ENCODE measurements at regions not wholly inside any gene's neighbourhood (a gene's known extent, or its start where the extent isn't known, plus 50 kb on each side); places are given as distances from the start of the nearest gene placed in this dataset.

DNA sequence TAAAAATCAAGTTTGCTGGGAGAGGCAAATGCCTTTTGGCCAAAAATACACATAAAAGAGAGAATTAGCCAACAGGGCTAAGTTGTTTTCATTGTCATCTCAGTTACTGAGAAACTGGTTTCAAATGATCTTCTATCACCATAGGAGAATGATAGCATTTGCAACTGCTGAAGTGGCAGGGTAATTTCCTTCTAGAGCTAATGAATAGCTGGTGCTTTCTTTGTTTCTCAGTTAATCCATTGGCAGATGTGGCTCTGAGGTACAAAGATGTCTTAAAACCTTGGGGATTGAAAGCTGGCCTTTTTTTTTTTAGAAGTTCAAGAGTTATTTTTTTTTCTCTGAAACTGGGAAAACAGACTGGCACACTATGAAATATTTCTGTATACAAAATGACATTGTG is 332.7 kb upstream of the KLF12 start:
- Histone ChIP-seq H3K4me2 (ENCODE audit: low read depth, low read length) (no peak overlapping the region), H2AFZ (ENCODE audit: low read length) (no peak overlapping the region), H3K27ac (ENCODE audit: low read length) (no peak overlapping the region), H3K36me3 (replicated peaks; ENCODE audit: insufficient read depth, low read length) (no peaks in the 10 kb centered on the region), H3K9me3 (replicated peaks; ENCODE audit: insufficient read depth, low read length) (no peaks in the 10 kb centered on the region), H3K79me2 (ENCODE audit: low read length) (no peaks in the 10 kb centered on the region), H3K9me2 (replicated peaks; ENCODE audit: insufficient read depth, low read length) (no peaks in the 10 kb centered on the region), H4K20me1 (ENCODE audit: insufficient read depth, low read length) (no peaks in the 10 kb centered on the region), H3K9ac (ENCODE audit: low read length) (no peak overlapping the region), H3F3A (ENCODE audit: insufficient read depth, low read length) (no peaks in the 10 kb centered on the region), H3K4me3 (ENCODE audit: low read length) (no peak overlapping the region), H3K4me1 (ENCODE audit: low read length) (no peaks in the 10 kb centered on the region), H3K27me3 (replicated peaks; ENCODE audit: insufficient read depth, low read length) (no peaks in the 10 kb centered on the region)
- no peak for DNase-seq
- TF ChIP-seq EZH2phosphoT487 (IDR thresholded peaks at IDR 0.05; ENCODE audit: low read length) (no peak), EZH2 (optimal IDR thresholded peaks at IDR 0.05; ENCODE audit: low read depth, low read length) (no peak)
- TF ChIP-seq, protein P1, sequence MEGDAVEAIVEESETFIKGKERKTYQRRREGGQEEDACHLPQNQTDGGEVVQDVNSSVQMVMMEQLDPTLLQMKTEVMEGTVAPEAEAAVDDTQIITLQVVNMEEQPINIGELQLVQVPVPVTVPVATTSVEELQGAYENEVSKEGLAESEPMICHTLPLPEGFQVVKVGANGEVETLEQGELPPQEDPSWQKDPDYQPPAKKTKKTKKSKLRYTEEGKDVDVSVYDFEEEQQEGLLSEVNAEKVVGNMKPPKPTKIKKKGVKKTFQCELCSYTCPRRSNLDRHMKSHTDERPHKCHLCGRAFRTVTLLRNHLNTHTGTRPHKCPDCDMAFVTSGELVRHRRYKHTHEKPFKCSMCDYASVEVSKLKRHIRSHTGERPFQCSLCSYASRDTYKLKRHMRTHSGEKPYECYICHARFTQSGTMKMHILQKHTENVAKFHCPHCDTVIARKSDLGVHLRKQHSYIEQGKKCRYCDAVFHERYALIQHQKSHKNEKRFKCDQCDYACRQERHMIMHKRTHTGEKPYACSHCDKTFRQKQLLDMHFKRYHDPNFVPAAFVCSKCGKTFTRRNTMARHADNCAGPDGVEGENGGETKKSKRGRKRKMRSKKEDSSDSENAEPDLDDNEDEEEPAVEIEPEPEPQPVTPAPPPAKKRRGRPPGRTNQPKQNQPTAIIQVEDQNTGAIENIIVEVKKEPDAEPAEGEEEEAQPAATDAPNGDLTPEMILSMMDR (IDR thresholded peaks at IDR 0.05; ENCODE audit: low read length), result no peak

DNA sequence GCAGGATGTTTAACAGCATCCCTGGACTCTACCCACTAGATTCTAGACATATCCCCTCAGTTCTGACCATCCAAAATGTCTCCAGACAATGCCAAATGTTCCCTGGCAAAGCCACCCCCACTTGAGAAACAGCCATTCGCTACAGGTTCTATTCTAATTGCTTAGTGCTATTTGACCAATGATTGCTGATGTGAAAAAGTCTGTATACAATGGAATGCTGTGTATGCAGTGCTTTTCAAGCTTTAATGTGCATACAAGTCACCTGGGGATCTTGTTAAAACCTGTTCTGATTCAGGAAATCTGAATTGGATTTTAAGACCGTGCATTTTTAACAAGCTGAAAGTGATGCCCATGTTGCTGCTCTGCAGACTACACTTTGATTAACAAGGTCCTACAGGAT is 331.8 kb upstream of the KLF12 start:
- TF ChIP-seq EZH2 (optimal IDR thresholded peaks at IDR 0.05; ENCODE audit: low read depth, low read length), result no peak
- TF ChIP-seq EZH2phosphoT487 (IDR thresholded peaks at IDR 0.05; ENCODE audit: low read length), result no peak
- TF ChIP-seq, protein P1 (IDR thresholded peaks at IDR 0.05; ENCODE audit: low read length), result no peak
- H3K9me3 ChIP-seq (replicated peaks; ENCODE audit: insufficient read depth, low read length), result no peaks in the 10 kb centered on the region
- no peaks in the 10 kb centered on the region for H3K79me2 ChIP-seq (ENCODE audit: low read length)
- DNase-seq, result no peak
- H3F3A ChIP-seq (ENCODE audit: insufficient read depth, low read length), result no peaks in the 10 kb centered on the region
- no peaks in the 10 kb centered on the region for H3K27me3 ChIP-seq (replicated peaks; ENCODE audit: insufficient read depth, low read length)
- H3K27ac ChIP-seq (ENCODE audit: low read length), result no peak overlapping the region
- H2AFZ ChIP-seq (ENCODE audit: low read length), result no peak overlapping the region
- no peak overlapping the region for H3K4me3 ChIP-seq (ENCODE audit: low read length)
- H3K36me3 ChIP-seq (replicated peaks; ENCODE audit: insufficient read depth, low read length), result no peaks in the 10 kb centered on the region
- H4K20me1 ChIP-seq (ENCODE audit: insufficient read depth, low read length), result no peaks in the 10 kb centered on the region
- no peaks in the 10 kb centered on the region for H3K4me1 ChIP-seq (ENCODE audit: low read length)
- no peak overlapping the region for H3K9ac ChIP-seq (ENCODE audit: low read length)
- H3K4me2 ChIP-seq (ENCODE audit: low read depth, low read length), result no peak overlapping the region
- no peaks in the 10 kb centered on the region for H3K9me2 ChIP-seq (replicated peaks; ENCODE audit: insufficient read depth, low read length)

DNA sequence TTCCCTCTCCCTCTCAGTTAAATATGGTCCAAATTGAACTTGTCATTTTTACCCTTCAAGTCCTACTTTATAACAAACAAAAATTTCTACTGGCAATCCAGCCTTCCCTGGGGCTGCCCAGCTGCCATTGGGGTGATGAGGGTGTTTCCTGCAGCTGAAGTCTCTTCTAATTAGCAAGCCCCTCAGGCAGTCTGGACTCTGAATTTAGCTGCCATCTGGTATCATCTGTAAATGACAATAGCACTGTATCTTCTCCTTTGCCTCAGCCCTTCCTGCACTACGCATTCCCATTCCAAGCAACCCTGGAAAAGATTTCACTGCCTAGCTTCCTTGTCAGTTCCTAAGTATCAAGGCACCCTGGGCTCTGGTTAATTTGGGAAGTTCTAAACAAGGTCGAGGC is 331.1 kb upstream of the KLF12 start:
- no peaks in the 10 kb centered on the region for H3K36me3 ChIP-seq (replicated peaks; ENCODE audit: insufficient read depth, low read length)
- H3K27me3 ChIP-seq (replicated peaks; ENCODE audit: insufficient read depth, low read length), result no peaks in the 10 kb centered on the region
- no peak overlapping the region for H3K4me2 ChIP-seq (ENCODE audit: low read depth, low read length)
- H3K9ac ChIP-seq (ENCODE audit: low read length), result no peak overlapping the region
- TF ChIP-seq, protein P1 (IDR thresholded peaks at IDR 0.05; ENCODE audit: low read length), result no peak
- TF ChIP-seq EZH2 (optimal IDR thresholded peaks at IDR 0.05; ENCODE audit: low read depth, low read length) (no peak), EZH2phosphoT487 (IDR thresholded peaks at IDR 0.05; ENCODE audit: low read length) (no peak)
- no peaks in the 10 kb centered on the region for H3K79me2 ChIP-seq (ENCODE audit: low read length)
- H3K9me3 ChIP-seq (replicated peaks; ENCODE audit: insufficient read depth, low read length), result no peaks in the 10 kb centered on the region
- no peaks in the 10 kb centered on the region for H3K9me2 ChIP-seq (replicated peaks; ENCODE audit: insufficient read depth, low read length)
- H3F3A ChIP-seq (ENCODE audit: insufficient read depth, low read length), result no peaks in the 10 kb centered on the region
- H3K4me1 ChIP-seq (ENCODE audit: low read length), result no peaks in the 10 kb centered on the region
- no peak for DNase-seq
- no peaks in the 10 kb centered on the region for H4K20me1 ChIP-seq (ENCODE audit: insufficient read depth, low read length)
- H2AFZ ChIP-seq (ENCODE audit: low read length), result no peak overlapping the region
- H3K27ac ChIP-seq (ENCODE audit: low read length), result no peak overlapping the region
- H3K4me3 ChIP-seq (ENCODE audit: low read length), result no peak overlapping the region
